ENCODE measurements at regions not wholly inside any gene's neighbourhood (a gene's known extent, or its start where the extent isn't known, plus 50 kb on each side); places are given as distances from the start of the nearest gene placed in this dataset.

- TF ChIP-seq, protein P1, sequence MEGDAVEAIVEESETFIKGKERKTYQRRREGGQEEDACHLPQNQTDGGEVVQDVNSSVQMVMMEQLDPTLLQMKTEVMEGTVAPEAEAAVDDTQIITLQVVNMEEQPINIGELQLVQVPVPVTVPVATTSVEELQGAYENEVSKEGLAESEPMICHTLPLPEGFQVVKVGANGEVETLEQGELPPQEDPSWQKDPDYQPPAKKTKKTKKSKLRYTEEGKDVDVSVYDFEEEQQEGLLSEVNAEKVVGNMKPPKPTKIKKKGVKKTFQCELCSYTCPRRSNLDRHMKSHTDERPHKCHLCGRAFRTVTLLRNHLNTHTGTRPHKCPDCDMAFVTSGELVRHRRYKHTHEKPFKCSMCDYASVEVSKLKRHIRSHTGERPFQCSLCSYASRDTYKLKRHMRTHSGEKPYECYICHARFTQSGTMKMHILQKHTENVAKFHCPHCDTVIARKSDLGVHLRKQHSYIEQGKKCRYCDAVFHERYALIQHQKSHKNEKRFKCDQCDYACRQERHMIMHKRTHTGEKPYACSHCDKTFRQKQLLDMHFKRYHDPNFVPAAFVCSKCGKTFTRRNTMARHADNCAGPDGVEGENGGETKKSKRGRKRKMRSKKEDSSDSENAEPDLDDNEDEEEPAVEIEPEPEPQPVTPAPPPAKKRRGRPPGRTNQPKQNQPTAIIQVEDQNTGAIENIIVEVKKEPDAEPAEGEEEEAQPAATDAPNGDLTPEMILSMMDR (IDR thresholded peaks at IDR 0.05; ENCODE audit: control extremely low read depth in 1 of 3, insufficient read depth in 1 of 3, low read depth in 1 of 3, low read length in 3 of 3): no peak
- TF ChIP-seq NANOG (IDR thresholded peaks at IDR 0.05; ENCODE audit: insufficient read depth, low read depth, low read length, poor library complexity, severe bottlenecking) (no peak), POLR2A (IDR thresholded peaks at IDR 0.05; ENCODE audit: control extremely low read depth in 1 of 2, low read depth in 2 of 2, low read length in 2 of 2) (no peak), SRF (IDR thresholded peaks at IDR 0.05; ENCODE audit: low read depth, low read length) (no peak), CBX5 (IDR thresholded peaks at IDR 0.05; ENCODE audit: low read depth, low read length) (no peak)
- TF ChIP-seq, protein P2, sequence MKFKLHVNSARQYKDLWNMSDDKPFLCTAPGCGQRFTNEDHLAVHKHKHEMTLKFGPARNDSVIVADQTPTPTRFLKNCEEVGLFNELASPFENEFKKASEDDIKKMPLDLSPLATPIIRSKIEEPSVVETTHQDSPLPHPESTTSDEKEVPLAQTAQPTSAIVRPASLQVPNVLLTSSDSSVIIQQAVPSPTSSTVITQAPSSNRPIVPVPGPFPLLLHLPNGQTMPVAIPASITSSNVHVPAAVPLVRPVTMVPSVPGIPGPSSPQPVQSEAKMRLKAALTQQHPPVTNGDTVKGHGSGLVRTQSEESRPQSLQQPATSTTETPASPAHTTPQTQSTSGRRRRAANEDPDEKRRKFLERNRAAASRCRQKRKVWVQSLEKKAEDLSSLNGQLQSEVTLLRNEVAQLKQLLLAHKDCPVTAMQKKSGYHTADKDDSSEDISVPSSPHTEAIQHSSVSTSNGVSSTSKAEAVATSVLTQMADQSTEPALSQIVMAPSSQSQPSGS (IDR thresholded peaks at IDR 0.05; ENCODE audit: low read length): no peak
Observed at GRCh38 chr12:61750604-61751003, 509.6 kb upstream of the USP15 start (continued).
